NT2/D1 (cell line): ENCODE measurements at regions not wholly inside any gene's neighbourhood (a gene's known extent, or its start where the extent isn't known, plus 50 kb on each side); places are given as distances from the start of the nearest gene placed in this dataset.

Experiments
- SUZ12 ChIP-seq: IDR thresholded peaks from 2 replicates; pipeline ENCODE4 v1.6.1; 2011; ENCODE audit not compliant: insufficient read length, insufficient read depth; ENCODE audit errors: extremely low read depth
- YY1 ChIP-seq: IDR thresholded peaks from 2 replicates; pipeline ENCODE4 v1.6.1; 2011; ENCODE audit not compliant: insufficient read length, insufficient read depth

- TF ChIP-seq YY1, result no peak
- no peak for TF ChIP-seq SUZ12
Observed at GRCh38 chr17:53127331-53127730, 695.4 kb upstream of the KIF2B start.
